ENCODE measurements at regions not wholly inside any gene's neighbourhood (a gene's known extent, or its start where the extent isn't known, plus 50 kb on each side); places are given as distances from the start of the nearest gene placed in this dataset.

DNA sequence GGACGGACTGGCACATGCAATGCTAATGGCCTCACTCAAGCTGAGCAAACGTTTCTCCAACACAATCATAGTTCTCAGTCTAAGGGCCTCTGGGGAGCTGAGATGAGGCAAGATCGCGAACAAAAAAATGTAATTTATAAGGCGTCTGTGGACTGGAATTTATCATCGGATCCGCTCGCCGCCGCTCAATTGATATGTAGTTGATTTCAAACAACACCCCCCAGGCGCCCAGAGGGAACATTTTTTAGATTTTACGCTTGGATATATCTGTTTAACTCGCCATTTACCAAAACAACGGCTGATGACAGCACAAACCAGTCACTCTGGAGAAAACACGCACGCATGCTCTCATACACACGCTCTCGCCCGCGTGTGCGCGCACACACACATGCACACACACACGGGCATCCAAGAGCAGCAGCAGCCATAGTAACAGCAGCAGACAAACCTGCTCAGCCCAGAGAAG, 335.8 kb downstream of the SMAD2 start:
- POLR2A ChIA-PET: no interaction called here
- Histone ChIP-seq H3K36me3 (ENCODE audit: control insufficient read depth in 2 of 2, extremely low read depth in 1 of 2, insufficient read depth in 2 of 2, low read length in 2 of 2) (no peaks in the 10 kb centered on the region), H4K20me1 (replicated peaks; ENCODE audit: control insufficient read depth, extremely low read depth, insufficient read depth, low read length) (no peaks in the 10 kb centered on the region), H3K79me2 (ENCODE audit: control insufficient read depth, insufficient read depth, low read length) (no peaks in the 10 kb centered on the region), H2AFZ (ENCODE audit: low read depth, low read length) (no peak overlapping the region), H3K9ac (replicated peaks; ENCODE audit: extremely low read depth, insufficient read depth, low read length) (no peak overlapping the region), H3K27me3 (ENCODE audit: control insufficient read depth in 2 of 2, insufficient read depth in 2 of 2, low read length in 2 of 2) (peaks cover 0 to 2% of the 10 kb centered on the region in 2 experiments), H3K4me2 (ENCODE audit: insufficient read depth, low read length) (no peak overlapping the region), H3K4me1 (ENCODE audit: control insufficient read depth, extremely low read depth, insufficient read depth, low read length) (no peaks in the 10 kb centered on the region), H3K27ac (ENCODE audit: insufficient read depth, low read depth, low read length) (no peak overlapping the region), H3K4me3 (replicated peaks in 1 of 3; ENCODE audit: insufficient read depth in 1 of 3, low read depth in 1 of 3, low read length in 3 of 3) (no peak overlapping the region), H3K9me3 (replicated peaks; ENCODE audit: control insufficient read depth, insufficient read depth, low read length) (no peaks in the 10 kb centered on the region), H3K9me1 (replicated peaks; ENCODE audit: control insufficient read depth, extremely low read depth, insufficient read depth, low read length) (no peaks in the 10 kb centered on the region)
- CTCF ChIA-PET: no interaction called here
- TF ChIP-seq MAX (IDR thresholded peaks at IDR 0.05; ENCODE audit: insufficient read depth, insufficient read length): no peak
- TF ChIP-seq GATA2 (IDR thresholded peaks at IDR 0.05; ENCODE audit: insufficient read depth, insufficient read length, low read depth, low read length): no peak
- DNase-seq (ENCODE audit: low read depth, low spot score): no peak
- intact Hi-C loops (cut with micrococcal nuclease): no loop called here
- no peak for FAIRE-seq
- dilution Hi-C loops (cut with MboI; ENCODE audit: extremely low pct_ligation_motif_present, low sequenced_read_pairs): no loop called here
- BruUV-seq (replicated peaks): no TSS peak

- Histone ChIP-seq H3K9ac (replicated peaks; ENCODE audit: extremely low read depth, insufficient read depth, low read length) (no peak overlapping the region), H3K36me3 (ENCODE audit: control insufficient read depth in 2 of 2, extremely low read depth in 1 of 2, insufficient read depth in 2 of 2, low read length in 2 of 2) (no peaks in the 10 kb centered on the region), H3K4me2 (ENCODE audit: insufficient read depth, low read length) (no peak overlapping the region), H3K27me3 (ENCODE audit: control insufficient read depth in 2 of 2, insufficient read depth in 2 of 2, low read length in 2 of 2) (peaks cover 0 to 2% of the 10 kb centered on the region in 2 experiments), H3K9me1 (replicated peaks; ENCODE audit: control insufficient read depth, extremely low read depth, insufficient read depth, low read length) (no peaks in the 10 kb centered on the region), H3K79me2 (ENCODE audit: control insufficient read depth, insufficient read depth, low read length) (no peaks in the 10 kb centered on the region), H3K27ac (ENCODE audit: insufficient read depth, low read depth, low read length) (no peak overlapping the region), H3K4me3 (replicated peaks in 1 of 3; ENCODE audit: insufficient read depth in 1 of 3, low read depth in 1 of 3, low read length in 3 of 3) (no peak overlapping the region), H2AFZ (ENCODE audit: low read depth, low read length) (no peak overlapping the region), H3K9me3 (replicated peaks; ENCODE audit: control insufficient read depth, insufficient read depth, low read length) (no peaks in the 10 kb centered on the region), H4K20me1 (replicated peaks; ENCODE audit: control insufficient read depth, extremely low read depth, insufficient read depth, low read length) (no peaks in the 10 kb centered on the region), H3K4me1 (ENCODE audit: control insufficient read depth, extremely low read depth, insufficient read depth, low read length) (no peaks in the 10 kb centered on the region)
- ChIA-PET POLR2A (no interaction called here), CTCF (interaction anchor here (0.6 kb wide), 1 partner anchor 188 kb away, joined by 5 read pairs; no protein-coding TSS in a partner anchor)
- dilution Hi-C loops (cut with MboI; ENCODE audit: extremely low pct_ligation_motif_present, low sequenced_read_pairs) (no loop called here), intact Hi-C loops (cut with micrococcal nuclease) (no loop called here)
- FAIRE-seq (no peak), DNase-seq (ENCODE audit: low read depth, low spot score) (no peak)
- BruUV-seq (replicated peaks): no TSS peak
- TF ChIP-seq, protein P1, sequence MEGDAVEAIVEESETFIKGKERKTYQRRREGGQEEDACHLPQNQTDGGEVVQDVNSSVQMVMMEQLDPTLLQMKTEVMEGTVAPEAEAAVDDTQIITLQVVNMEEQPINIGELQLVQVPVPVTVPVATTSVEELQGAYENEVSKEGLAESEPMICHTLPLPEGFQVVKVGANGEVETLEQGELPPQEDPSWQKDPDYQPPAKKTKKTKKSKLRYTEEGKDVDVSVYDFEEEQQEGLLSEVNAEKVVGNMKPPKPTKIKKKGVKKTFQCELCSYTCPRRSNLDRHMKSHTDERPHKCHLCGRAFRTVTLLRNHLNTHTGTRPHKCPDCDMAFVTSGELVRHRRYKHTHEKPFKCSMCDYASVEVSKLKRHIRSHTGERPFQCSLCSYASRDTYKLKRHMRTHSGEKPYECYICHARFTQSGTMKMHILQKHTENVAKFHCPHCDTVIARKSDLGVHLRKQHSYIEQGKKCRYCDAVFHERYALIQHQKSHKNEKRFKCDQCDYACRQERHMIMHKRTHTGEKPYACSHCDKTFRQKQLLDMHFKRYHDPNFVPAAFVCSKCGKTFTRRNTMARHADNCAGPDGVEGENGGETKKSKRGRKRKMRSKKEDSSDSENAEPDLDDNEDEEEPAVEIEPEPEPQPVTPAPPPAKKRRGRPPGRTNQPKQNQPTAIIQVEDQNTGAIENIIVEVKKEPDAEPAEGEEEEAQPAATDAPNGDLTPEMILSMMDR (IDR thresholded peaks at IDR 0.05; ENCODE audit: extremely low read depth in 1 of 2, insufficient read depth in 1 of 2, low read depth in 1 of 2, low read length in 2 of 2): no peak
- TF ChIP-seq FOS (IDR thresholded peaks at IDR 0.05; ENCODE audit: borderline replicate concordance, insufficient read depth, low read length) (no peak), JUN (IDR thresholded peaks at IDR 0.05; ENCODE audit: borderline replicate concordance, insufficient read depth, insufficient read length, low read depth) (no peak), GATA2 (IDR thresholded peaks at IDR 0.05; ENCODE audit: insufficient read depth, insufficient read length, low read depth, low read length) (no peak), EZH2 (IDR thresholded peaks at IDR 0.05; ENCODE audit: borderline replicate concordance, low read depth, low read length, severe bottlenecking) (no peak), MAX (IDR thresholded peaks at IDR 0.05; ENCODE audit: insufficient read depth, insufficient read length) (no peak)
Measured at GRCh38 chr18:47593744-47594472, 336.6 kb downstream of the SMAD2 start.
